ENCODE measurements at regions not wholly inside any gene's neighbourhood (a gene's known extent, or its start where the extent isn't known, plus 50 kb on each side); places are given as distances from the start of the nearest gene placed in this dataset. TPM values are rescaled to one million over a fixed set of nuclear protein-coding genes. Genes with fewer than 3 reads are reported as not detected.

- ATAC-seq (ENCODE audit: poor library complexity) (no peak), DNase-seq (no peak)
- intact Hi-C loops (cut with DNase I) = no loop called here
Observed at GRCh38 chr20:61173961-61174725, 77.9 kb upstream of the CDH4 start.

- ATAC-seq (ENCODE audit: poor library complexity) (no peak), DNase-seq (no peak)
- intact Hi-C loops (cut with DNase I) = no loop called here
Observed at GRCh38 chr20:61176874-61177273, 75.2 kb upstream of the CDH4 start.

GRCh38 chr20:61178551-61179071 lies 73.5 kb upstream of the CDH4 start:
- DNase-seq = no peak
- no peak for ATAC-seq (ENCODE audit: poor library complexity)
- intact Hi-C loops (cut with DNase I) = no loop called here

GRCh38 chr20:61184194-61184593 lies 67.9 kb upstream of the CDH4 start:
- DNase-seq (no peak), ATAC-seq (ENCODE audit: poor library complexity) (no peak)
- intact Hi-C loops (cut with DNase I) = no loop called here

- intact Hi-C loops (cut with DNase I) = no loop called here
- no peak for ATAC-seq (ENCODE audit: poor library complexity)
- DNase-seq = no peak
Observed at GRCh38 chr20:61185181-61185580, 66.9 kb upstream of the CDH4 start.

- DNase-seq = no peak
- no peak for ATAC-seq (ENCODE audit: poor library complexity)
- intact Hi-C loops (cut with DNase I) = no loop called here
Observed at GRCh38 chr20:61185841-61186601, 66.0 kb upstream of the CDH4 start.

- ATAC-seq (ENCODE audit: poor library complexity) = no peak
- intact Hi-C loops (cut with DNase I) = no loop called here
- no peak for DNase-seq
Observed at GRCh38 chr20:61186771-61187472, 65.1 kb upstream of the CDH4 start.

GRCh38 chr20:61189534-61189933 lies 62.5 kb upstream of the CDH4 start:
- ATAC-seq (ENCODE audit: poor library complexity) = no peak
- DNase-seq = no peak
- intact Hi-C loops (cut with DNase I) = no loop called here

GRCh38 chr20:61191096-61191495 lies 61.0 kb upstream of the CDH4 start:
- DNase-seq (no peak), ATAC-seq (ENCODE audit: poor library complexity) (no peak)
- intact Hi-C loops (cut with DNase I) = no loop called here

- ATAC-seq (ENCODE audit: poor library complexity) (no peak), DNase-seq (no peak)
- intact Hi-C loops (cut with DNase I) = no loop called here
Observed at GRCh38 chr20:61192337-61192950, 59.6 kb upstream of the CDH4 start.

- intact Hi-C loops (cut with DNase I) = no loop called here
- ATAC-seq (ENCODE audit: poor library complexity) = no peak
- DNase-seq = no peak
Observed at GRCh38 chr20:61193164-61193563, 58.9 kb upstream of the CDH4 start.

Small RNA genes lying in the stretch of these regions (microRNA-seq; reads per million reads assigned to microRNA genes)
- gene MIR4533 = not detected
- gene MIR548AG2 = not detected
- gene MIR646 = not detected

Measured in Right ventricle myocardium superior (tissue), 1 donor.